Liver (tissue), 8 donors: ENCODE measurements at regions not wholly inside any gene's neighbourhood (a gene's known extent, or its start where the extent isn't known, plus 50 kb on each side); places are given as distances from the start of the nearest gene placed in this dataset.

Experiments used
- DNase-seq: peaks from one replicate; pipeline ENCODE4 v3.0.0-alpha.2; 2017; ENCODE audit warnings: low spot score
- H3K27ac ChIP-seq, 2 donors: one replicate each; pipeline ENCODE4 v1.7.0; 2013; ENCODE audit warnings: inconsistent platforms in 2 of 2, low read length in 2 of 2, control low read depth in 1 of 2, low read depth in 1 of 2, mild to moderate bottlenecking in 1 of 2
- H3K27me3 ChIP-seq, 4 donors: one replicate each; pipeline versions ENCODE4 v1.6.1 to v1.7.0; 2013; ENCODE audit warnings: low read length in 3 of 4, inconsistent platforms in 1 of 4, mild to moderate bottlenecking in 1 of 4, moderate library complexity in 1 of 4; ENCODE audit not compliant: control insufficient read depth in 4 of 4, insufficient read depth in 4 of 4
- H3K36me3 ChIP-seq, 4 donors: one replicate each; pipeline versions ENCODE4 v1.6.1 to v1.7.0; 2013; ENCODE audit warnings: low read length in 3 of 4, mild to moderate bottlenecking in 3 of 4, low read depth in 1 of 4, moderate library complexity in 1 of 4; ENCODE audit not compliant: control insufficient read depth in 4 of 4, insufficient read depth in 3 of 4
- H3K4me1 ChIP-seq, 4 donors: one replicate each; pipeline versions ENCODE4 v1.6.1 to v1.7.0; 2013; ENCODE audit warnings: low read length in 3 of 4, mild to moderate bottlenecking in 3 of 4, moderate library complexity in 1 of 4; ENCODE audit not compliant: control insufficient read depth in 4 of 4, insufficient read depth in 4 of 4
- H3K4me3 ChIP-seq, 3 donors: one replicate each; pipeline versions ENCODE4 v1.6.1 to v1.7.0; 2013; ENCODE audit warnings: low read length in 3 of 3, control low read depth in 1 of 3, low read depth in 1 of 3, mild to moderate bottlenecking in 1 of 3
- H3K9ac ChIP-seq, 2 donors: one replicate each; pipeline ENCODE4 v1.7.0; 2013; ENCODE audit warnings: low read length in 2 of 2, mild to moderate bottlenecking in 2 of 2, moderate library complexity in 2 of 2, control low read depth in 1 of 2, low read depth in 1 of 2
- H3K9me3 ChIP-seq, 4 donors: one replicate each; pipeline versions ENCODE4 v1.6.1 to v1.7.0; 2013; ENCODE audit warnings: low read length in 3 of 4; ENCODE audit not compliant: control insufficient read depth in 4 of 4
- EGR1 ChIP-seq, 2 donors: IDR thresholded peaks; 2 replicates each; pipeline ENCODE4 v1.6.1; 2016 to 2018; ENCODE audit warnings: antibody characterized with exemption in 2 of 2, low read depth in 2 of 2
- FOXA1 ChIP-seq: IDR thresholded peaks from 2 replicates; pipeline ENCODE4 v1.6.1; 2016; ENCODE audit warnings: antibody characterized with exemption
- FOXA2 ChIP-seq: IDR thresholded peaks from 2 replicates; pipeline ENCODE4 v1.6.1; 2016; ENCODE audit warnings: antibody characterized with exemption
- GABPA ChIP-seq, 2 donors: IDR thresholded peaks in 1 of 2; conservative IDR thresholded peaks in 1 of 2; 2 replicates each; pipeline ENCODE4 v1.6.1; 2016; ENCODE audit warnings: antibody characterized with exemption in 2 of 2, mild to moderate bottlenecking in 1 of 2, moderate library complexity in 1 of 2
- HNF4A ChIP-seq, 2 donors: conservative IDR thresholded peaks; 2 replicates each; pipeline ENCODE4 v1.6.1; 2016; ENCODE audit warnings: antibody characterized with exemption in 2 of 2, mild to moderate bottlenecking in 2 of 2
- HNF4G ChIP-seq: IDR thresholded peaks from 2 replicates; pipeline ENCODE4 v1.6.1; 2016; ENCODE audit warnings: antibody characterized with exemption
- JUND ChIP-seq, 2 donors: IDR thresholded peaks; 2 replicates each; pipeline ENCODE4 v1.6.1; 2016; ENCODE audit warnings: antibody characterized with exemption in 2 of 2
- NR2F2 ChIP-seq: IDR thresholded peaks from 2 replicates; pipeline ENCODE4 v1.6.1; 2016; ENCODE audit warnings: antibody characterized with exemption
- RAD21 ChIP-seq, 2 donors: IDR thresholded peaks; 2 replicates each; pipeline ENCODE4 v1.6.1; 2016; ENCODE audit warnings: antibody characterized with exemption in 2 of 2, mild to moderate bottlenecking in 2 of 2
- RXRA ChIP-seq, 2 donors: IDR thresholded peaks; 2 replicates each; pipeline ENCODE4 v1.6.1; 2017 to 2018; ENCODE audit warnings: antibody characterized with exemption in 2 of 2, mild to moderate bottlenecking in 1 of 2
- SP1 ChIP-seq: IDR thresholded peaks from 2 replicates; pipeline ENCODE4 v1.6.1; 2018; ENCODE audit warnings: antibody characterized with exemption, mild to moderate bottlenecking
- TAF1 ChIP-seq: conservative IDR thresholded peaks from 2 replicates; pipeline ENCODE4 v1.6.1; 2016; ENCODE audit warnings: antibody characterized with exemption, mild to moderate bottlenecking
- YY1 ChIP-seq: IDR thresholded peaks from 2 replicates; pipeline ENCODE4 v1.6.1; 2016; ENCODE audit warnings: antibody characterized with exemption, mild to moderate bottlenecking
- WGBS: extraction: QIAGEN DNeasy Blood & Tissue Kit; methylation state at CpG from one replicate; pipeline ENCODE4 v1.1.7; 2013; 5-methylcytosine and 5-hydroxymethylcytosine counted together
- TF ChIP-seq, protein P1 (sequence below): fragments of 150-350 bp; IDR thresholded peaks from 2 replicates; pipeline ENCODE4 v1.5.1; 2017; ENCODE audit warnings: improper control_type of control experiment, low read depth, low read length; ENCODE audit not compliant: missing input control
- TF ChIP-seq, protein P2 (sequence below): IDR thresholded peaks from 2 replicates; pipeline ENCODE4 v1.6.1; 2016; ENCODE audit warnings: antibody characterized with exemption
- TF ChIP-seq, protein P3 (sequence below): IDR thresholded peaks from 2 replicates; pipeline ENCODE4 v1.6.1; 2016; ENCODE audit warnings: antibody characterized with exemption, mild to moderate bottlenecking
- TF ChIP-seq, protein P4 (sequence below): IDR thresholded peaks from 2 replicates; pipeline ENCODE4 v1.6.1; 2016; ENCODE audit warnings: antibody characterized with exemption
- TF ChIP-seq, protein P5 (sequence below): IDR thresholded peaks from 2 replicates; pipeline ENCODE4 v1.6.1; 2016; ENCODE audit warnings: antibody characterized with exemption
- donor health status: healthy.
- donor health status: healthy.
- donor health status: healthy.
- donor health status: healthy.
- donor health status: healthy.

DNA sequence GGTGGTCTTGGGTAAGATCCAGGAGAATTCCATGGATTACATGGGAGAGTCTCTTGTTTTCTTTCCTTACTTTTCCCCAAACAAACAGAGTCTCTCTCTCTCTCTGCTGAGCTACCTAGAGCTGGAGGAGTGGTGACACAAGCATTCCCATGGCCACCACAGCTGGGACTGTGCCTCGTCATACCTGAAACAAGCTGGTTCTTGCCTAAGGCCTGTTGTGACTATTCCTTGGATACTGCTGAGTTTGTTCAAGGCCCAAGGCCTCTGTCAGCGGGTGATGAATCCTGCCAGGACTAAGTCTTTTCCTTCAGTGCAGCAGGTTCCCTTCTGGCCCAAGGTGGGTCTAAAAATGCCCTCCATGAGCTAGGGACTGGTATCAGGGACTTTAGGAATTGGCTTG is 378.1 kb upstream of the ZNF385D start:
- Histone ChIP-seq H3K9me3 (no peaks in the 10 kb centered on the region), H3K36me3 (no peaks in the 10 kb centered on the region), H3K9ac (no peak overlapping the region), H3K27ac (no peak overlapping the region), H3K4me1 (no peaks in the 10 kb centered on the region), H3K4me3 (no peak overlapping the region), H3K27me3 (no peaks in the 10 kb centered on the region)
- TF ChIP-seq, protein P1, sequence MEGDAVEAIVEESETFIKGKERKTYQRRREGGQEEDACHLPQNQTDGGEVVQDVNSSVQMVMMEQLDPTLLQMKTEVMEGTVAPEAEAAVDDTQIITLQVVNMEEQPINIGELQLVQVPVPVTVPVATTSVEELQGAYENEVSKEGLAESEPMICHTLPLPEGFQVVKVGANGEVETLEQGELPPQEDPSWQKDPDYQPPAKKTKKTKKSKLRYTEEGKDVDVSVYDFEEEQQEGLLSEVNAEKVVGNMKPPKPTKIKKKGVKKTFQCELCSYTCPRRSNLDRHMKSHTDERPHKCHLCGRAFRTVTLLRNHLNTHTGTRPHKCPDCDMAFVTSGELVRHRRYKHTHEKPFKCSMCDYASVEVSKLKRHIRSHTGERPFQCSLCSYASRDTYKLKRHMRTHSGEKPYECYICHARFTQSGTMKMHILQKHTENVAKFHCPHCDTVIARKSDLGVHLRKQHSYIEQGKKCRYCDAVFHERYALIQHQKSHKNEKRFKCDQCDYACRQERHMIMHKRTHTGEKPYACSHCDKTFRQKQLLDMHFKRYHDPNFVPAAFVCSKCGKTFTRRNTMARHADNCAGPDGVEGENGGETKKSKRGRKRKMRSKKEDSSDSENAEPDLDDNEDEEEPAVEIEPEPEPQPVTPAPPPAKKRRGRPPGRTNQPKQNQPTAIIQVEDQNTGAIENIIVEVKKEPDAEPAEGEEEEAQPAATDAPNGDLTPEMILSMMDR = no peak
- no peak for TF ChIP-seq GABPA (IDR thresholded peaks at IDR 0.05 in 1 of 2, conservative IDR thresholded peaks at IDR 0.05 in 1 of 2)
- TF ChIP-seq, protein P2, sequence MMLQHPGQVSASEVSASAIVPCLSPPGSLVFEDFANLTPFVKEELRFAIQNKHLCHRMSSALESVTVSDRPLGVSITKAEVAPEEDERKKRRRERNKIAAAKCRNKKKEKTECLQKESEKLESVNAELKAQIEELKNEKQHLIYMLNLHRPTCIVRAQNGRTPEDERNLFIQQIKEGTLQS = no peak
- TF ChIP-seq FOXA2 = no peak
- TF ChIP-seq, protein P3, sequence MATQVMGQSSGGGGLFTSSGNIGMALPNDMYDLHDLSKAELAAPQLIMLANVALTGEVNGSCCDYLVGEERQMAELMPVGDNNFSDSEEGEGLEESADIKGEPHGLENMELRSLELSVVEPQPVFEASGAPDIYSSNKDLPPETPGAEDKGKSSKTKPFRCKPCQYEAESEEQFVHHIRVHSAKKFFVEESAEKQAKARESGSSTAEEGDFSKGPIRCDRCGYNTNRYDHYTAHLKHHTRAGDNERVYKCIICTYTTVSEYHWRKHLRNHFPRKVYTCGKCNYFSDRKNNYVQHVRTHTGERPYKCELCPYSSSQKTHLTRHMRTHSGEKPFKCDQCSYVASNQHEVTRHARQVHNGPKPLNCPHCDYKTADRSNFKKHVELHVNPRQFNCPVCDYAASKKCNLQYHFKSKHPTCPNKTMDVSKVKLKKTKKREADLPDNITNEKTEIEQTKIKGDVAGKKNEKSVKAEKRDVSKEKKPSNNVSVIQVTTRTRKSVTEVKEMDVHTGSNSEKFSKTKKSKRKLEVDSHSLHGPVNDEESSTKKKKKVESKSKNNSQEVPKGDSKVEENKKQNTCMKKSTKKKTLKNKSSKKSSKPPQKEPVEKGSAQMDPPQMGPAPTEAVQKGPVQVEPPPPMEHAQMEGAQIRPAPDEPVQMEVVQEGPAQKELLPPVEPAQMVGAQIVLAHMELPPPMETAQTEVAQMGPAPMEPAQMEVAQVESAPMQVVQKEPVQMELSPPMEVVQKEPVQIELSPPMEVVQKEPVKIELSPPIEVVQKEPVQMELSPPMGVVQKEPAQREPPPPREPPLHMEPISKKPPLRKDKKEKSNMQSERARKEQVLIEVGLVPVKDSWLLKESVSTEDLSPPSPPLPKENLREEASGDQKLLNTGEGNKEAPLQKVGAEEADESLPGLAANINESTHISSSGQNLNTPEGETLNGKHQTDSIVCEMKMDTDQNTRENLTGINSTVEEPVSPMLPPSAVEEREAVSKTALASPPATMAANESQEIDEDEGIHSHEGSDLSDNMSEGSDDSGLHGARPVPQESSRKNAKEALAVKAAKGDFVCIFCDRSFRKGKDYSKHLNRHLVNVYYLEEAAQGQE = no peak
- TF ChIP-seq TAF1 = no peak
- no peak for TF ChIP-seq JUND (IDR thresholded peaks at IDR 0.05)
- TF ChIP-seq SP1 = no peak
- TF ChIP-seq, protein P4, sequence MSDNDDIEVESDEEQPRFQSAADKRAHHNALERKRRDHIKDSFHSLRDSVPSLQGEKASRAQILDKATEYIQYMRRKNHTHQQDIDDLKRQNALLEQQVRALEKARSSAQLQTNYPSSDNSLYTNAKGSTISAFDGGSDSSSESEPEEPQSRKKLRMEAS = no peak
- no peak for TF ChIP-seq YY1
- TF ChIP-seq NR2F2 = no peak
- TF ChIP-seq FOXA1 = no peak
- no peak for TF ChIP-seq HNF4A (conservative IDR thresholded peaks at IDR 0.05)
- TF ChIP-seq RXRA (IDR thresholded peaks at IDR 0.05) = no peak
- TF ChIP-seq EGR1 (IDR thresholded peaks at IDR 0.05; ENCODE audit: low read depth in 2 of 2) = no peak
- TF ChIP-seq HNF4G = no peak
- no peak for DNase-seq
- WGBS = 90% methylated on average over 2 of the region's 2 CpGs

DNA sequence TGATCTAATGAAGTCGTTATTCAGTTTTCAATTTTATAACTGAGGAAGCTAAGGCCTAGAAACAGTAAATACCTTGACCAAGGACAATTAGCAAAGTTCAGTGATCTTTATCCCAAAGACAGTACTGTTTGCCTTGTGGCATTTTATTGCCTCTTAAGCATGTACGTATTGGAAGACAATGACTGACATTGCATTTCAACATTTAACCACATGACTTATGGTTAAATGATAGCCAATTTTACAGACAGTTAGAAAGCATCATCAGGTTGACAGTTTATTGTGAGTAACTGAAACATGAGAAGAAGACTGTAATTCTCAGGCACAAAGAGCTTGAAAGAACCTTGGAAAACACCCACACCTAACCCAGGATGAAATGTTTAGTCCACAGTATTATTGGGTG is 390.8 kb upstream of the ZNF385D start:
- no peaks in the 10 kb centered on the region for H3K36me3 ChIP-seq
- no peak overlapping the region for H3K9ac ChIP-seq
- H3K27ac ChIP-seq = no peak overlapping the region
- H3K9me3 ChIP-seq = no peaks in the 10 kb centered on the region
- TF ChIP-seq, protein P3 = no peak
- TF ChIP-seq, protein P2 = no peak
- TF ChIP-seq FOXA1 (no peak), RXRA (IDR thresholded peaks at IDR 0.05) (no peak), RAD21 (IDR thresholded peaks at IDR 0.05) (no peak), JUND (IDR thresholded peaks at IDR 0.05) (no peak), GABPA (IDR thresholded peaks at IDR 0.05 in 1 of 2, conservative IDR thresholded peaks at IDR 0.05 in 1 of 2) (no peak), FOXA2 (no peak), HNF4G (no peak)
- TF ChIP-seq, protein P5, sequence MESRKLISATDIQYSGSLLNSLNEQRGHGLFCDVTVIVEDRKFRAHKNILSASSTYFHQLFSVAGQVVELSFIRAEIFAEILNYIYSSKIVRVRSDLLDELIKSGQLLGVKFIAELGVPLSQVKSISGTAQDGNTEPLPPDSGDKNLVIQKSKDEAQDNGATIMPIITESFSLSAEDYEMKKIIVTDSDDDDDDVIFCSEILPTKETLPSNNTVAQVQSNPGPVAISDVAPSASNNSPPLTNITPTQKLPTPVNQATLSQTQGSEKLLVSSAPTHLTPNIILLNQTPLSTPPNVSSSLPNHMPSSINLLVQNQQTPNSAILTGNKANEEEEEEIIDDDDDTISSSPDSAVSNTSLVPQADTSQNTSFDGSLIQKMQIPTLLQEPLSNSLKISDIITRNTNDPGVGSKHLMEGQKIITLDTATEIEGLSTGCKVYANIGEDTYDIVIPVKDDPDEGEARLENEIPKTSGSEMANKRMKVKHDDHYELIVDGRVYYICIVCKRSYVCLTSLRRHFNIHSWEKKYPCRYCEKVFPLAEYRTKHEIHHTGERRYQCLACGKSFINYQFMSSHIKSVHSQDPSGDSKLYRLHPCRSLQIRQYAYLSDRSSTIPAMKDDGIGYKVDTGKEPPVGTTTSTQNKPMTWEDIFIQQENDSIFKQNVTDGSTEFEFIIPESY = no peak
- TF ChIP-seq, protein P1 = no peak
- no peaks in the 10 kb centered on the region for H3K4me1 ChIP-seq
- no peak for DNase-seq
- no peak overlapping the region for H3K4me3 ChIP-seq
- H3K27me3 ChIP-seq = no peaks in the 10 kb centered on the region
- 62% methylated on average over 2 of the region's 2 CpGs for WGBS
